GM21367 (cell line): ENCODE measurements at regions not wholly inside any gene's neighbourhood (a gene's known extent, or its start where the extent isn't known, plus 50 kb on each side); places are given as distances from the start of the nearest gene placed in this dataset.

Experiments used
- ATAC-seq: cut with Tn5 transposase; IDR thresholded peaks from one replicate; pipeline ENCODE4 v1.9.1; 2021; ENCODE audit not compliant: unreplicated experiment

- ATAC-seq = no peak
Observed at GRCh38 chr4:83172371-83172770, 57.8 kb upstream of the PLAC8 start.

DNA sequence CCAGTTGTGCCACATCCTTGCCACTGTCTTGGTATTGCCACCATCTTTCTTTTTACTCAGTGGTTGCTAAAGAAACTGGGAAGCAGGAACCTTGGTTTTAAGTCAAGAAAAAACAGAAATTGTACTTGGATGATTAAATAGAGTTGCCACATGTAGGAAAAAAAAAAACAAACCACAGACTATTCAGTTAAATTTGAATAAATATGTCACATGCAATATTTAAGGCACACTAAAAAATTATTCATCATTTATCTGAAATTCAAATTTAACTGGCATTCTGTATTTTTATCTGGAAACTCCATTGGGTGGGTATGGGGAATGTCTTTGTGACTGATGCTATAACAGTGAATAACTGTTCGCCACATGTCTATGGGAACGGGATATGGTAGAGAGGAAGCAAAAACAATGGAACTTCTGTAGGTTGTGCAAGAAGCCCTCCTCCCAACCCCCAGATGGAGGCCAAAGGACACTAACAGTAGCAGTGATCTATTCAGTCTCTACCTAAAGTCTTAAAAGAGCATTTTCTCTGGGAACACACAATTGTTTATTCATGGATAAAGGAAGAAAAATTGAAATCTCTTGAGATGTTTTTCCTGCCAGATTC lies 57.0 kb upstream of the PLAC8 start:
- ATAC-seq = no peak

DNA sequence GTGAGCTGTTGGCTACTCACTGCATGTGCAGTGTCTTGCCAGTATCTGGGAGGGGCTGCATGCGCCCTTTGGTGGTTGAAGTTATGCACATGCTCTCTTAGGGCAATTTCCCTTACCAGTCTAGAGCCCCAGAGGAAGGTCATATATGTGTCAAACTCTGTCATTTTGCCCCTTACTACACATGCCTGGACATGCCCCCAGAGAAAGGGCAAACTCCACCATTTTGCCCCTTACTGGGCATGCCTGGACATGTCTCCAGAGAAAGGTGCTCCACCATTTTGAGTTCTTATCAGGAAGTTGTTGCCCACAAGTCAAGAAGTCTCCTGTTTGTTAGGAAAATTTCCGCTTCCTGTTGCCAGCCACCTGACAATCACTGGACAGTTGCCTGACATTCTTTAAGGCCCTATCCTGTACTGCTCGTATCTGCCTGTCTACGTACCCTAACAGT lies 56.4 kb upstream of the PLAC8 start:
- no peak for ATAC-seq
